ENCODE measurements at regions not wholly inside any gene's neighbourhood (a gene's known extent, or its start where the extent isn't known, plus 50 kb on each side); places are given as distances from the start of the nearest gene placed in this dataset.

DNA sequence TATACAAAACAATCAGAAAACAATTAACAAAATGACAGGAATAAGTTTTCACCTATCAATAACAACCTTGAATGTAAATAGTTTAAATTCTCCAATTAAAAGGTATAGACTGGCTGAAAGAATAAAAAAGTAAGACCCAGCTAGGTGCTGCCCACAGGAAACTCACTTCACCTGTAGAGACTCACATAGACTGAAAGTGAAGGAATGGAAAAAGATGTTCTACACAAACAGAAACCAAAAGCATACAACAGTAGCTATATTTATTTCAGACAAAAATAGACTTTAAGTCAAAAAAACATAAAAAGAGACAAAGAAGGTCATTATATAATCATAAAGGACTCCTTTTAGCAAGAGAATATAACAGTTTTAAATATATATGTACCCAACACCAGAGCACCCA is 152.4 kb upstream of the PWP1 start:
- H3K4me3 ChIP-seq = no peak overlapping the region
- no peaks in the 10 kb centered on the region for H3K36me3 ChIP-seq
- intact Hi-C loops (cut with DNase I; ENCODE audit: low total_unique reads) (no loop called here), in situ Hi-C loops (cut with MboI; ENCODE audit: low sequenced_read_pairs in 4 of 4) (no loop called here)
- no peaks in the 10 kb centered on the region for H3K4me1 ChIP-seq
- ATAC-seq = no peak
- DNase-seq = no peak
- no peaks in the 10 kb centered on the region for H3K9me3 ChIP-seq
- TF ChIP-seq, protein P1, sequence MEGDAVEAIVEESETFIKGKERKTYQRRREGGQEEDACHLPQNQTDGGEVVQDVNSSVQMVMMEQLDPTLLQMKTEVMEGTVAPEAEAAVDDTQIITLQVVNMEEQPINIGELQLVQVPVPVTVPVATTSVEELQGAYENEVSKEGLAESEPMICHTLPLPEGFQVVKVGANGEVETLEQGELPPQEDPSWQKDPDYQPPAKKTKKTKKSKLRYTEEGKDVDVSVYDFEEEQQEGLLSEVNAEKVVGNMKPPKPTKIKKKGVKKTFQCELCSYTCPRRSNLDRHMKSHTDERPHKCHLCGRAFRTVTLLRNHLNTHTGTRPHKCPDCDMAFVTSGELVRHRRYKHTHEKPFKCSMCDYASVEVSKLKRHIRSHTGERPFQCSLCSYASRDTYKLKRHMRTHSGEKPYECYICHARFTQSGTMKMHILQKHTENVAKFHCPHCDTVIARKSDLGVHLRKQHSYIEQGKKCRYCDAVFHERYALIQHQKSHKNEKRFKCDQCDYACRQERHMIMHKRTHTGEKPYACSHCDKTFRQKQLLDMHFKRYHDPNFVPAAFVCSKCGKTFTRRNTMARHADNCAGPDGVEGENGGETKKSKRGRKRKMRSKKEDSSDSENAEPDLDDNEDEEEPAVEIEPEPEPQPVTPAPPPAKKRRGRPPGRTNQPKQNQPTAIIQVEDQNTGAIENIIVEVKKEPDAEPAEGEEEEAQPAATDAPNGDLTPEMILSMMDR (IDR thresholded peaks at IDR 0.05 in 4 of 5, conservative IDR thresholded peaks at IDR 0.05 in 1 of 5) = no peak
- no peak for TF ChIP-seq POLR2A (IDR thresholded peaks at IDR 0.05)
- no peak overlapping the region for H3K27ac ChIP-seq
- H3K27me3 ChIP-seq = no peaks in the 10 kb centered on the region

- Histone ChIP-seq H3K27me3 (no peaks in the 10 kb centered on the region), H3K27ac (no peak overlapping the region), H3K36me3 (no peaks in the 10 kb centered on the region), H3K4me1 (no peaks in the 10 kb centered on the region), H3K9me3 (no peaks in the 10 kb centered on the region), H3K4me3 (no peak overlapping the region)
- in situ Hi-C loops (cut with MboI; ENCODE audit: low sequenced_read_pairs in 4 of 4) (no loop called here), intact Hi-C loops (cut with DNase I; ENCODE audit: low total_unique reads) (no loop called here)
- no peak for DNase-seq
- ATAC-seq = no peak
- TF ChIP-seq POLR2A (IDR thresholded peaks at IDR 0.05) = no peak
- TF ChIP-seq, protein P1 (IDR thresholded peaks at IDR 0.05 in 4 of 5, conservative IDR thresholded peaks at IDR 0.05 in 1 of 5) = no peak
Measured at GRCh38 chr12:107536613-107537012, 149.0 kb upstream of the PWP1 start.

DNA sequence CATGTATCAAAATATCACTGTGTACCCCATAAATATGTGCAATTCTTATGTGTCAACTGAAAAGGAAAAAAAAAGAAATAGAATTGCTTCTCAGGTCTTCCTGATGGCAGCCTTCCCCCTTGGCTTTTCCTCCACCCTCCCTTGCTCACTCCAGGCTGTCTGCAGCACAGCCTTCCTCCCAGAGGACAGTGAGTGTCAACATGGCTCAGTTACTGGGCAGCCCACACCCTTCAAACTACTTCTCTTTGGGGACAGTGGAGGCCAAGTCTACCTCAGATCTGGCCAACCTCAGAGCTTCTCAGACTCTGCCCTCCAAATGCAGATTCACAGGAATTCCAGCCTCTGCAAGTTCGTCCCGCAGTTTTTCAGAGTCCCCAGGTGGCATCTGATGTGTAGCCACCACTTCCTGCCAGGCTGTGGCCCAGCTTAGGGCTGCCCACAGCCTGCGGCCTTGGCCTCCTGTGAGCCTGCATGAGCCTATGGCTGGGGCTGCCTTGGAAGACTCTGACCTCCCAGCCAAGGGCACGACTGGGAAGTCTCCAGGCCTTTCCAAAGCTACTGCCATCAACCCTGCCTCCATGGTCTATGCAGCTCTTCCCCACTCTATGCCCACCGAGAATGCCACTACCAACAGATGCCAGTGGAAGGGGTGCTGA is 148.0 kb upstream of the PWP1 start:
- Histone ChIP-seq H3K27ac (no peak overlapping the region), H3K9me3 (no peaks in the 10 kb centered on the region), H3K36me3 (no peaks in the 10 kb centered on the region), H3K4me3 (no peak overlapping the region), H3K27me3 (no peaks in the 10 kb centered on the region), H3K4me1 (no peaks in the 10 kb centered on the region)
- no peak for TF ChIP-seq POLR2A (IDR thresholded peaks at IDR 0.05)
- TF ChIP-seq, protein P1 (IDR thresholded peaks at IDR 0.05 in 4 of 5, conservative IDR thresholded peaks at IDR 0.05 in 1 of 5) = no peak
- ATAC-seq (peak in 1 of 2 donors; percentile 27), DNase-seq (peak in 1 of 2 donors; percentile 40)
- intact Hi-C loops (cut with DNase I; ENCODE audit: low total_unique reads) (no loop called here), in situ Hi-C loops (cut with MboI; ENCODE audit: low sequenced_read_pairs in 4 of 4) (no loop called here)

DNA sequence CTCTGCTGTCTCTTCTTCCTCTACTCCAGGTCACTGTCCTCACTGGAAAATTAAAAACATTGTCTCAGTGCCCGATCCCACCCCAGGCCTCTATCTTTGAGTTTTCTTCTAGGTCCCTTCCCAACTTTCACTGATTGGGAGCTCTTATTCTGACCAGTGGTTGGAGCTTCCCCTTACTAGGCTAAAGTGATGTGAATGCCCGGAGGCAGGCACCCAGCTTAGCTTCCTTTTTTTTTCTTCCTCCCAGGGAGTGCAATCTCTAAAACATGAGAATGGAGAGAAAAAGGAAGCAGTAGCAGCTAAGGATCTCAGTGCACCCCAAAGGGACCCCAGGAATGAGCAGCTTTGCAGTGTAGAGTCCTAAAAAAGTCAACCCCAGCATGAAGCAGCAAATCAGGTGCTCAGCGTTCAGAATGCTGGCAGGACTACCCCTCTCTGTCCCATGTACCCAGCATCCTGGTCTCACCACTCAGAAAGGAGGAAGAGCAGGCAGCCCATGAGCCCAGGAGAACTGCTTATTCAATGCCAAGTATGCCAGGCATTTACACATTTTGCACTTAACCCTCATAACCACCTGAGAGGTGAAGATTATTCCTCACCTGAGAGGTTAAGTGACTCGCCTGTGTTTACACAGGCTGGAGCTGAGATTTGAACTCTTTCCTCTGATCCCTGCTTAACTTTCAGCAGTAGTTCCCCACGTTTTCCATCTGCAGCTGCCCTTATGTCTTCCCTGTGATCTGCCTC is 146.2 kb upstream of the PWP1 start:
- in situ Hi-C loops (cut with MboI; ENCODE audit: low sequenced_read_pairs in 4 of 4) = no loop called here

More for the DNA sequence above, 146.2 kb upstream of the PWP1 start:
- intact Hi-C loops (cut with DNase I; ENCODE audit: low total_unique reads) = no loop called here
- DNase-seq (no peak), ATAC-seq (no peak)
- H3K4me1 ChIP-seq = no peaks in the 10 kb centered on the region
- H3K27me3 ChIP-seq = no peaks in the 10 kb centered on the region
- no peaks in the 10 kb centered on the region for H3K9me3 ChIP-seq
- no peak overlapping the region for H3K4me3 ChIP-seq
- TF ChIP-seq POLR2A (IDR thresholded peaks at IDR 0.05) = no peak
- TF ChIP-seq, protein P1 (IDR thresholded peaks at IDR 0.05 in 4 of 5, conservative IDR thresholded peaks at IDR 0.05 in 1 of 5) = no peak
- no peaks in the 10 kb centered on the region for H3K36me3 ChIP-seq
- no peak overlapping the region for H3K27ac ChIP-seq

Measured in gastrocnemius medialis (tissue), 4 donors.